GM18868 (cell line): ENCODE measurements at regions not wholly inside any gene's neighbourhood (a gene's known extent, or its start where the extent isn't known, plus 50 kb on each side); places are given as distances from the start of the nearest gene placed in this dataset.

Experiments used
- ATAC-seq: cut with Tn5 transposase; IDR thresholded peaks from one replicate; pipeline ENCODE4 v1.9.1; 2021; ENCODE audit warnings: mild to moderate bottlenecking, moderate library complexity; ENCODE audit not compliant: unreplicated experiment

DNA sequence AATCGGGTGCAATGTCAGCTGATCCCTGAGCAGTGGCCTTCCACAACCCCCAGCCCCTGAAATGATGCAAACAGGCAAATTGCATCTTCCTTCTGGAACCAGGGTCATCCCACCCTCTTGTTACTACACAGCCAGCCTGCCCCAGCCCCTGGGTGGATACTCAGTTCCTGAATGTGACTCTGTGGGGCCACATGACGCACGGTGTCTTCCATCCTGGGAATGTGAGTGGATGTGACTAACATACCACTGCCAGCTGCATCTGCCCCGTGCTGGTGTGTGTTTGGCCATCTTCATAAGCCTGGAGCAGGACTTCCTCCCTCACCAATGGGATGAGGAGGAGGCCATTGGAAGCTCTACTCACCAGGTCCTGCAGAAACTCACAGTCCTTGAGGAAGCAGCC, 257.9 kb upstream of the ADAMTS16 start:
- ATAC-seq = no peak

DNA sequence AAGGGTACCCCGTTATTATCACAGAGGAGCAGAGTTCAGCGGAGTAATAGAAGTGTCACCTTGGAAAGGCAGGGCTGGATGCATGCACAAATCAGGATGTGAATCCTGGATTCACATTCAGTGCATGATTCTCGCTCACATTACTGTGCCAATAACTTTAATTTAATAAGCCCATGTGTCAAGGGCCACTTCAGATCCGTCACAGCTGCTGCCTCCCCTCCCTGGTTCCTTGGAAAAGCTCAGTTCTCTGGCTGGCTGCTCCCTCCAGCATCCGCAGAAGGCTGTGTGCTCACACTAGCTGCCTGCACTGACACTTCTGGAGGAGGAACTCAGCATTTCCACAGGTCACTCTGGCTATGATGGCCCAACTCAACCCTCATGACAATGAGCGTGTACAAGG, 256.8 kb upstream of the ADAMTS16 start:
- ATAC-seq = no peak

DNA sequence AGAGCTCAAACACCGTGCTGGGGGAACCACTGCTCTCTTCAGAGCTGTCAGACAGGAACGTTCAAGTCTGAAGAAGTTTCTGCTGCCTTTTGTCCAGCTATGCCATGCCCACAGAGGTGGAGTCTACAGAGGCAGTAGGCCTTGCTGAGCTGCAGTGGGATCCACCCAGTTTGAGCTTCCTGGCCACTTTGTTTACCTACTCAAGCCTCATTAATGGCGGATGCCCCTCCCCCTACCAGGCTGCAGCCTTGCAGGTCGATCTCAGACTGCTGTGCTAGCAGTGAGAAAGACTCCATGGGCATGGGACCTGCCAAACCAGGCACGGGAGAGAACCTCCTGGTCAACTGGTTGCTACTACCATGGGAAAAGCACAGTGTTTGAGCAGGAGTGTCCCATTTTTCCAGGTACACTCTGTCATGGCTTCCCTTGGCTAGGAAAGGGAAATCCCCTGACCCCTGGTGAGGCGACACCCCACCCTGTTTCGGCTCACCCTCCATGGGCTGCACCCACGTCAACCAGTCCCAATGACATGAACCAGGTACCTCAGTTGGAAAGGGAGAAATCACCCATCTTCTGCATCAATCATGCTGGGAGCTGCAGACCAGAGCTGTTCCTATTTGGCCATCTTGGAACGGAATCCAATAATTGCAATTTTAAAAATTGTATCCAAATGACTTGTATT, 246.9 kb upstream of the ADAMTS16 start:
- ATAC-seq = no peak

DNA sequence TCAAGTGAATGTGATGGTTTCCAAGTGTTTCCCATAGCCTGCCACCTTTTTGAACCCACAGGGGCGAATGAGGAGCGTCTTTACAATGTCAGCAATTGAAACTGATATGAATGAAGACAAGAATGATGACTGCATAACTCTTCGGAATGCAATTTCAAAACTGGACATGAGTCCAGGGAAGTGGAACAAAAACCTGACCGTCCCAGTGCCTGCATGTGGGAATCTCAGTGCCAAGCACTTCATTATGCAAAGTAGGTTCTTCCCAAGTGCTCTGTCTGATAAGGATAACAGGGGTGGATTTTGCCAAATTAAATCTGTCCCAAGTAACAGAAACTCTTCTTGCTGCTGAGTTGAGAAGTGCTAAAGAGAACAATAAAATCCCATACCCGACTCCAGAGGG, 243.8 kb upstream of the ADAMTS16 start:
- ATAC-seq = no peak

DNA sequence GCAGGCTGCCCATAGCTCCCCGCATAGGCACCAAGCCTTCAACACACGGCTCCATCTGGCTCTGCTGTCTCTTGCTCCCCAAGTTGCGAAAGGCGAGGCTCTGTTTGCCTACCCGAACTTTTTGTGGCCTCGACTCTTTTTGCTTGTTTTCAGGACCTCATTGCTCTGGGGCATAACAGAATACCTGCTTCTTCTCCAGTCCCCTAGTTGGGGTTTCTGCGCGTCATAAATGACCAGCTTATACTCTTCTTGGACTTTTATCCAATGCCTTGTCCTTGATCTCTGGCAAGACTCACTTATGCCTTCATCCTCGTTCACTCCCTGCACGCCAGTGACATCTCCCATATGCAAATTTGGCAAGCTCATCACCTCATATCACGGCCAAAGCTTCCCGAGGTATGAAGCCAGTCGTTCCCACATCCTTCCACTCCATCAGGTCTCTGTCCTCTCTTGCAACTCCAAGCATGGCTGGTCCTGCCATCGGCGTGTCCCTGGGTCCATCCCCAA, 238.8 kb upstream of the ADAMTS16 start:
- no peak for ATAC-seq

DNA sequence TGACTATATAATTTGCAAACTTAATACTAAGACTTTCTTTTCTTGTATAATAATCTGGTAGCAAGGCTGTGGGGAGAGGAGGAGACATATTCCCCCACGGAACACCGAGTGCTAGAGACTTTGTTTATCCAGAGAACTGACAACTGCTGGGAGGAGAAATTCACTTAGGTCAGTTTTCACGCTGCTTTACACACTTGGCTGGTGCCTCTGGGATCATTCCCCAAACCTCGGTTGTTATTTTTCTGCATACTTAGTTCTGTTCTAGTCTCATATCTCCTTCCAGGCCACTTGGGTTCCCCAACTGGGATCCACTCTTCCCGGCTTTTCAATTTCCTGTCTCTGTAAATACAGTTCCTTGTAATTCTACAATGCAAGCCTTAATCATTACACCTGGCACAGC, 238.2 kb upstream of the ADAMTS16 start:
- no peak for ATAC-seq

DNA sequence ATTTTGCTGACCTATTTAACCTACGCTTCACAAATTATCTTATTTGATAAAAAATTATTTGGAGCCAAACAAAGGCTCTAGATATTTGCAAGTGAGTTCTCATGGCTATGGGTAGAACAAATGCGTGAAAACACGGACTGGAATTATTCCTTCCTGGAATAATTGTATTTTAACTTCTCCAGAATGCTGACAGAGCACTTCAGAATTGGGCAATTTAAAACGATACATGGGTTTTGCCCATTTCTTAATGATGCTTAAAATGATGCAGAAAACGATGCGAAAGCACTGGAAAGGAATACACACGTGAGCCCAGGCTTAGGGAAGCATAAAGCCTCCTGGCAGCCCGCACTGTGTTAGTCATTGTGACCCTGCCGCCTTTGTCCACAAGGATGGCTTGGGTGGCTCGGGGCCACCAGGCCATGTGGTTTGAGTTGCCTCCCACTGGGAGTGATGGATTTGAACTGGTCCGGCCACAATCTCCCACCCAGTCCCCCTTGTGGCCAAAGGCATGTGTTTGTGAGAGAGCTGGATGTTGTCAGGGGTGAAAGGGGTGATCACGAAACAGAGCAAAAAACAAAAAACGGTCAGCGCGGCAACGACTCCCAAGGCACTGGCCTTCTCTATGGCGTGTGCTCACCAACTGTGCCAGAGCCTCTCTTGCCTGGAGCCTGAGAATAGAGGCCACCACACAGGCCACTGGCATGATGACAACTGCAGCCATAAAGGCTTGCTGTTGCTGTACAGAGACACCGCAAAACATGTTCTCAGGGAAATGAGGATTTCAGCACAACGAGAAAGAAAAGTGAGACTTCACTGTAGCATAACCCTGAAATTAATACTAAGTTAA, 234.2 kb upstream of the ADAMTS16 start:
- ATAC-seq = no peak

DNA sequence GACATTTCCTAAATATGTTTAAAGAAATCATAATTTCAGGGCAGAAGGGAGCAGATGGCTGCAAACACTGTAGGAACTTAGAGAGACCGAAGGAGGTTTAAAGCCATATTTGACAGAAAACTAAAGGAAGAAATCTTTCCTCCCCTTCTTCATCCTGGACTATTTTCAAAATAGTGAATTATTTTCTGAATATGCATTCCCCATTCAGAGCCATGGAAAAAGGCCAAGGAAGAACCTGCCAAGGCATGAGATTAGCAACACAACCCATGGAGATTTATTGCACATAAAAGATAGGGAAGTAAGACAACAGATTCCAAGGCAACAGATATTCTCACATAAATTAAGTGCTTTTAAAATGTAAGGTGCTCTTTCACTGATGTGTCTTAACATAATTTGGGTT, 233.3 kb upstream of the ADAMTS16 start:
- no peak for ATAC-seq

DNA sequence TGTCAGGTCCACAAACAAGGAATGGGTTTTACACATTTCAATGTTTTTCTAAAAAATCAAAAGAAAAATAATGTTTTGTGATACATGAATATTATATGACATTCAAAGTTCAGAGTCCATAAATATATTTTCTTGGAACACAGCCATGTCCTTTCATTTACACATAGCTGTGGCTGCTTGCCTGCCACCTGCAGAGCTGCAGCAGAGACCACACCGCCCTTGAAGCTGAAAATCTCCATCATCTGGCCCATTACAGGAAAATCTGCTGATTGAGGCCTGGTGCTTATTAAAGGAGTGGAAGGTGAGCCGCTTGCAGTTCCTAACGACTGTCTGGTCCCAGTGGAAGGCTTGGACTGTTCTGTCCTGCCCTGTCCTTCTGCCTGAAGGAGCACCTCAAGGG, 232.6 kb upstream of the ADAMTS16 start:
- ATAC-seq = no peak

DNA sequence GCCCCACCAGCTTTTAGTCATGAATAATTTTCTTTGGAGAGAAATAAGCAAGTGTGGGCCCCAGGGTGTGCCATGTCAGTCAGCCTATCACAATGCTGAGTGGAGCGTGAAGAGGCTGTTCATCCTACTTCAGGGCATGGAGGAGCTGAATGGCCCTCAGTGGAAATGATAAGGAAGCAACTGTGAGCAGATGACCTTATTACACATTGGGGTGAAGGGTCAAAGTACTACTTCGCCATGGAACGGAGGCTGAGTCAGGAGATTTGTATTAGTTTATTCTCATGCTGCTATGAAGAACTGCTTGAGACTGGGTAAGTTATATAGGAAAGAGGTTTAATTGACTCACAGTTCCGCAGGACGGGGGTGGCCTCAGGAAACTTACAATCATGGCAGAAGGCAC, 231.0 kb upstream of the ADAMTS16 start:
- no peak for ATAC-seq

GRCh38 chr5:4911646-4912403, 228.3 kb upstream of the ADAMTS16 start:
- ATAC-seq = no peak

GRCh38 chr5:4921929-4922328, 218.2 kb upstream of the ADAMTS16 start:
- ATAC-seq = no peak

GRCh38 chr5:4924577-4924976, 215.6 kb upstream of the ADAMTS16 start:
- ATAC-seq = no peak

DNA sequence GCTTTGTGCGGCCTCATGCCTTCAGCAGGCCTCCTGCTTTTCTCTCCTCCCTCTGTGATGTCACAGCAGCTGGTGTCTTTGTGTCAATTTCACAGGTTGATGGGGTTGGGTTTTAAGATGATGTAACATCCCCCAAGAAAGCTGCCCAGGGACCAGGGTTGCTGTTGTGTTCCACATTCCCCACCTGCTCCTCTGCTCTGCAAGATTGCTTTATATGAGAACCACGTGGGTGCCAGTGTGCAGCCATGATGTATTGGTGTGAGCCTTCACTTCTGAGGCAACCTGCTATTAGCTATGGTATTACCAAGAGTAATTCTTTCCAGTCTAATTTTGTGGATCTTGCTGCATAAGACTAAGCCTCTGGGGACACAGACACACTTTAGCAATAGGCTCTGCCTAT, 213.0 kb upstream of the ADAMTS16 start:
- no peak for ATAC-seq

DNA sequence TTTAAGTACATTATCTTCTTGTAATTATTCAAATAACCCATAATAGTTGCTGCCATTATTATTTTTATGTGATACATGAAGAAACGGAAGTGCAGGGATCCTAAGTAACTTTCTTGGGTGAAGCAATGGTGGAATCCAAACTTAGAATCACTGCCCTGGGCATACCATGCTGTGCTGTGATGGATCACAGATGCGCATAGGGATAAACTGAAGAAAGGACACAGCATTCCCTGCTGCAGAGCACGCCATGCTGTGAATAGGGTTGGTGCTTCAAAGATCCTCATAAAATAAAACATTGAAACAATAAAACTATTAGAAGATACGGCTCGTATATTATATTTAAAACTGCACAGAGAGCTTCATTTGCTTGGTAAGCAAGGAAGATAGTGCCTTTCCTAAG, 211.7 kb upstream of the ADAMTS16 start:
- ATAC-seq = no peak

GRCh38 chr5:4929092-4929655, 211.0 kb upstream of the ADAMTS16 start:
- no peak for ATAC-seq

- ATAC-seq = no peak
Observed at GRCh38 chr5:4939042-4939781, 200.9 kb upstream of the ADAMTS16 start.

GRCh38 chr5:4941161-4941560, 199.0 kb upstream of the ADAMTS16 start:
- ATAC-seq = no peak

GRCh38 chr5:4941957-4942830, 197.9 kb upstream of the ADAMTS16 start:
- ATAC-seq = peak; percentile 48

- no peak for ATAC-seq
Observed at GRCh38 chr5:4942831-4943178, 197.3 kb upstream of the ADAMTS16 start.
